CD4-positive, alpha-beta T cell treated with Interleukin-17A for 1 hour (primary cell): ENCODE measurements at regions not wholly inside any gene's neighbourhood (a gene's known extent, or its start where the extent isn't known, plus 50 kb on each side); places are given as distances from the start of the nearest gene placed in this dataset.

Source experiments
- DNase-seq: peaks from one replicate; pipeline ENCODE4 v3.0.0-alpha.2; 2020

DNA sequence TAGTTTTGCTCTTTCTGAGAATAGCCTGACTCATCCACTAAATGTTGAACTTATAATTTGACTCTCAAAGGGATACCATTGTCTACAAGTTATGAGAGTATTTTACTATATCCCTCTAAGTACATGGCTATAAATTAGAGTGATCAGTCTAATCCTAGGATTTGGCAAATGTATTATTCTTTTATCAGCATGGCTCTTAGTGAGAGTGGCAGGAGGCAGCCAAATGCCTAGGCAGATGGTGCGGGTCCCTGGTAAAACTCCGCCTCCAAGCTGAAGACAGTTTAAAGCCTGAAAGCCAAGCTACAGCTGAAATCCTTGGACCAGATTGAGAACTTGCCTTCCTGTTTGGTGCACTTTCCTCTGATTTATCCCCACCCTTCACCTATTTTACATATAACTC lies 631.8 kb downstream of the SQOR start:
- no peak for DNase-seq

DNA sequence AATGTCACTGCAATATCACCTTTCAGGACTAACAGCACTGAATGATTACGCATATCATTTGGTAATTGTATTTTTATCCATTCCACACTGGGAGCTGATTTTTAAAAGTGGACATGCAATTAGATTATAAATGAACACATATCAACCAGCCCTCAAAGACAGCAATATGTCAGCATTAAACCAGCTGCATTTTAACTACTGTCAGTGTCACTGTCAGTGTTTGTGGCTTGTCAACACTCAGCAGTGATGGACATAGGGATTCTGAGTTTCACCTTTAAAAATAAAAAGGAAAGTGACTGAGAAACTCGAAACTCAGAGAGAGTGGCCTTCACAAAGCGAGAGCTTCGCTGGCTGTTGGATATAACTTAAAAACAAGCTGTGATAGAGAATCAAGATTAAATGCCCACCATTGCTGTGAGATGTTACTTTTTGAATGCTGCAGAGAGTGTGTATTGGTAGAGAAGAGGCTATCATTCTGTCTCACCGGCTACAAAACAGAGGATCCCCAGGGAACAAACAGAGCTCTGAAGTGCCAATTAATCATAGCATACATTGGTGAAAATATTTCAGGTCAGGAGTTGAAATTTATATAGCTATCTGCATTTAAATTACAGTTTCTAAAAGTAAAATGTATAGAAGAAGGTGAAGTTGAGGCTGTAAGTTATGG lies 635.8 kb downstream of the SQOR start:
- no peak for DNase-seq

DNA sequence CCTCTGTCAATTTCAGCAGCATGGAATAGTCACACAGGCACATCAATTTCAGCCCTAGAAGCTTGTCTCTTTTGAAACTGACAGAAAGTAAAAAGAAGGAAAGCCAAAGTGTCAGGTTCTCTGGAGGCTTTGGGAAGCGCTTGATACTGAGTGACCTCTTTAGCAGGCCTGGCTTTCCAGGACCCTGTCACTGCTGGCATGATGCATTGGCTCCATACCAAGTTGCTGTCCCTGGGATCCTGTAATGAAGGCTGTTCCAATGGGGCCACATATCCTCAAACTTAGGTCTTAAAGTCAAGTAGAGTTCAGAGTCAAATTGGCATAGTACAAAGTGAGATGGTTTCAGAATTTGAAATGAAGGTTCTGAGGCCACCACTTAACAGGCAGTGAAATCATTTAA lies 640.9 kb downstream of the SQOR start:
- DNase-seq, result no peak

DNA sequence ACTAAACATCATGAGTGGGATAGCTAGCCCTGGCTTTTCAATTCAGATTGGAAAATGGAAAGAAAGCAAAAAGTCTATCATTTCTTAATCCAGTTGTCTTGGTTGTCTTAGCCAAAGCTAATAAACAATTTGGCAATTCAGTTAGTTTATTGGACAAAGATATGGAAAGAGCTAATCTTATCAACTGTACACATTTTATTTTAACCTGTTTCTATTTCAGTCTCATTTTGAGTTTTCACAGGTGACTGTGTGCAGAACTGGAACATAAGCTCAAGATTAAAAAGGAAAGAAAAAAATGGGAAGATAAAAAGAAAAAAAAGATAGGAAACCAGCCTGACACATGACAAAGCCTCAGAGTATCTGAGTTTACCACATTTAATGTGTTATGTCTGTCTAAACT lies 642.6 kb downstream of the SQOR start:
- no peak for DNase-seq

DNA sequence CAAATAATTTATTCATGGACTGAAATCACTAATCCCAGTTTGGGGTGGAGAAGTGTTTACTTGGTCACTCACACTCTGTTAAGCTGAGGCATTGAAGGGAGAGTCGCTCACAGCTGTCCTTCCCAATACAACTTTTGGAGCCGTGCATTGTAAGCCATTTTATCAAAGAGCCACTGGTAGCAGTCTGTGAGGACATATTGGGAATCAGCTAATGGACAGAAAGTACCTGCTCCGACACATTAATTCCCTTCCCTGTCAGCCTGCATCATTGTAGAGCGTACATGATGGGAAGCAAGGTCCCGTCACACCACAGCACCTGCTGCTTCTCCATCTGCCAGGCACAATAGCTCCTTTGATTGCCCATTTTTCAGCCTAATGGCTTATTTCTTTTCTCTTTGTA lies 643.2 kb downstream of the SQOR start:
- DNase-seq, result no peak

DNA sequence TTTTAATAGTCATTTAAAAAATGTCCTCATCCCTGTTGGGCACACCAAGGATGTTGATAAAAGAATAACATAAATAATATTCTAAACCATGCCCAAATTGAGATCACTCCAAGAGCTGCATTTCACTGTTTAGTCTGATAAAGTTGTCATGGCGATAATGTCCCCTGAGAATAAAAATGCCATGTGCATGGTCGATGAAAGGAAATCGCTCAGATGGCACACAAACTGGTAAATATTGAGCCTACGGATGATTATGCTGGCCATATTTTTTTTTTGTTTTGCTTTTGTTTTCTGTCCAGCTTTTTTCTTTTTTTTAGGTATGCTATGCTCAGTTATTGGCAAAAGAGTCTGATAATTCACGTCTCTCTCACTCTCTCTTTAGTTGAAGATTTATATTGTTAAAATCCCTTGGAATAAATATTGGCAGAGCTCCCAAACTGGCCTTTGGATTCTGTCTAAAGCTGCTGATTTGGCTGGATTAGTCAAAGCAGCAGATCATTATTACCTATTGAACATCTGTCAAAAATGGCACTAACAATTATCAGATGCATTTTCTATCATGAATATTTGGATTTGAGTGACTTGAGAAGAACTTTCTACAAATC lies 643.8 kb downstream of the SQOR start:
- no peak for DNase-seq

DNA sequence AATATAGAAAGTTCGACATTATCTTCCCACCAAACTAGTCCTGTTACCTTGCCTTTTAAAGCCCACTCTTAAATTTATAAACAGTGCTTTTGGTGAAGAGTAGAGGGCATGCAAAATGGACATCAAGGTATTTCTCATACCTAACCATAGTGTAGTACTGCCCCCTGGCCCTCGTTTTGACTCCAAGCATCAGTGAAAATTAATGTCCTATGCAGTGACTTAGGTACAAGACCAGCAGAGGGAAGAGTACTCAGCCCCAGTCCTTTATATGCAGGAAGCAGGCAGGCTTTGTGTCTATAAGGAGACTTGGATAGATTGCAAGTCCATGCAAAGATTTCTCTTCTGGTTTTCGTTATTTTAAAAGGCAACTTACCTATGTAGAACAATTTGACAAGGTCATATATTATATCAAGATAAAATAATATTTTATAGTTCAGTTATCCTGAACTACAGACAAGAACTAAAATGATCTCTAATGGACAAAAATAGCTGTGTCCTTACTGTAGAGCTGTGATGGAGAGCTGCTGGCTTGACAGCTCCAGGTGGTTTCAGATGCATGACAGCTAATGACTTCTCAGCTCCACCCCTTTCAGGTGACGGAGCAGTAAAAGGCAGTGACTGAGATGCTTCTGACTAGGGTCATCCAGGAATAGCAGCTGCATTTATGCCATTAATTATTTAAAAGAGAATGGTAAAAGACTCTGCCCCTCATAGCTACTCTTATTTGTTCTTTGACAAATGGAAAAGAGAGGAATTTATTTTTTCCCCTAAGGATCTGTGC lies 646.1 kb downstream of the SQOR start:
- no peak for DNase-seq

DNA sequence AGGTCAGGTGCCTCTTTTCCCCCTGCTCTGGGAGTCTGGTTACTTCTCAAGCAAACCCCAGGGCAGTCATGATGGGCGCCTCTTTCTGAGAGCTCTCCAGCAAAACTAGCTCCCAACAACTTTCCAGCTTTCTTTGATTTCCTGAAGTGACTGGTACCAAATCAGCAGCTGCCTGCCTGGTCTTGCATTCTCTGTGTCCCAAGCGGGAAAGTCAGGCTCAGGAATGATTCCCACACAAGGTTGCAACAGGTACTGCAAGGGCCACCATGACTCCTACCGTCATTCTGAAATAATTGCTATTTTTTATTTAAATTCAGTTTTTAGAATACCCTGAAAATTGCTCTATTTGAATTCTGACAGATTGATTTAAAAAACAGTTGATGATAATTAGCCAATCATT lies 658.7 kb downstream of the SQOR start:
- no peak for DNase-seq

DNA sequence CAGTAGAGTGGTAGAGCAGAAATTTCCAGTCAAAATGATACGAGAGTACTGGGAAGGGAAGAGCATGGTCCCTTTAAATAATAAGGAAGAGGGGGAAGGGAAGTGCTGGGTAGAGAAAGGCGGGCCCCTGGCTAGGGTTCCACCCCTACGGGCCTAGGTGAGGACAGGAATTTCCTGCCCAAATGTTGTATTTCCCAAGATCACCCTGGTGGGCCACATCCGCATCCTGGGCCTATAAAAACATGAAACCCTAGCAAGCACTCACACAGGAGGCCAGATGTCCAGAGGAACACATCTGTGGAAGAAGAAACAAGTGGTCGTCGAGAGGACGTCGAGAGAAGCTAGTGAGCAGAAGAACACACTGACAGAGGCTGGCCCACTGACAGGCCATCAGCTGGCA lies 661.2 kb downstream of the SQOR start:
- no peak for DNase-seq

DNA sequence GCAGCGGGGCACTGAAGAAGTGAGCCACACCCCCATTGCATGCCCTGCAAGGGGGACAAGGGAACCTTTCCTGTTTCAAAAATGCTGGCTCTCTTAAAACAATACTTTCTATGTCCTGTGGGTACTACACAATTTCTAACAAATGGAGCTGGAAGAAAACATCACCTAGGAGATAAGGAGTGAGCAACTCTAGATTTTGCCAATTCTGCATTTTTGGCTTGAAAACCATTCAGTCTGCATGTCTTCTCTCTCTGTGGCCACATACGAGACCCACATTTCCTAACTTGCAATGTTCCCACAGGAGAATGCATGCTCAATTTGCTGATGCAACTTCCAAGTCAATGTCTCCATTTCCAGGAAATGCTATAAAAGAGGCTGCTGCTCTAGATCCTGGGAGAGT lies 662.0 kb downstream of the SQOR start:
- DNase-seq, result no peak

DNA sequence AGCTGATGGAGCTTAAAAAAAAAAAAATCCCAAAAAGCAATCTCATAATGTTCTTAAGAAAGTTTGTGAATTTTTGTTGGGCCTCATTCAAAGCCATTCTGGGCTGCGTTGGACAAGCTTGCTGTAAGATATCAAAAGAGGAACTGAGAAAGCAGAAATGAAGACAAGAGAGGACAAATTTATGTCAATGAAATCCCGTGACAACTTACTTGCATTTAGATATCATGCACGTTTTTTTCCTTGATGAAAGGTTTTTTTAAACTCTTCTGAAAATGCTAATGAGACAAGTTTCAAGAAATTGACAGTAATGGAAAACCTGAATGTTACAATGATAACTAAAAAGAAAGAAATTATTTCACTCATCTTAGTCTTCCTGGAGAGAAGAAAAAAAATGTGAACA lies 662.9 kb downstream of the SQOR start:
- DNase-seq, result no peak

DNA sequence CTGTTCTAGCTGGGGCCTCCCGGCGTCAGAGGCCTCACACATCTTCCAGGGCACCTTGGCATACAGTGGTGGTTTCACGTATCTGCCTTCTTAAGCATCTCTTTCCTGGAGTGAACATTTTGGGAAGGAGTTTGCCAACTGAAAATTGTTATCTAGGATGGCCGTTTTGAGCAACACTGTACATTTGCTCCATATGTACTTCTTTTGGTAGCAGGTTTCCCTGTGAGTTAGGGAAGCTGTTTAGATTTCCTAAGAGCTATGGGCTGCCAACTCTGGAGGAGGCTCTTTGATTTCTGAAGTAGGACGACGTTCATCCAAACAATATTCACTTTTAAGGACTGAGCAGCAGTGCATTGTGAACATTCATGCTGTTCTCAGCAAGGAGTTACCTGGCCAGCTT lies 665.9 kb downstream of the SQOR start:
- no peak for DNase-seq

DNA sequence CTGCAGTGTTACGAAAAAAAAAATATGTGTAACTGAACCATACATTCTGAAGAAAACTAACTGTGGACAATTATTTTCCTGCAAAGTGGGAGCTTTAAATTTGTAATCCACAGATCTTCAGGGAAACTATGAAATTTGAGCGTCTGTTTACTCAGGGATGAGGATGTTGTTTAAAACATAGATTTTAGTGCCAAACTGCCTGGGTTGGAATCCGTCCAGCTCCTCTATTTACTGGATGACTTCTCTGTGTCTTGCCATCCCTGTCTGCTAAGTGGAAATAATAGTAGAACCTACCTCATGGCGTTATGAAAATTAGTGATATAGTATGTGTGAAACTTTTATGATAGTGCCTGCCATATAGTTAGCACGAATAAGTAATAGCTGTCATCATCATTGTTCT lies 666.5 kb downstream of the SQOR start:
- DNase-seq, result no peak

DNA sequence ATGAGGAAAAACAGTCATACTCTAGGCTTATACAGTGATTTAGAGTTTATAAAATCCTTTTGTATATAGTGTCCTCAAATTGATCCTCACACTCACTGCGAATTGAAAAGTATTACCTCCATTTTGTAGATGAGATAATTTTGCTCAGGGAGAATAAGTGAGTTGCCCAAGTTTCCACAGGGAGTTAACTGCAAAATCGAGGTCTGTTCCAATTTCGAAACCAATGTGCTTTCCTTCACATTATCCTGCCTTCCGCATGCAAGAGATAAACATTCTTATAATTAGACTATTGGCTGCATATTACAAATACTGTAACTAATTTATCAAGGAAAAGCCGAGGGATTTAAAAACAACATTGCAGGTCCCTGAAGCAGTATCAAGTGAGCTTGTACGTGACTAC lies 667.0 kb downstream of the SQOR start:
- no peak for DNase-seq

DNA sequence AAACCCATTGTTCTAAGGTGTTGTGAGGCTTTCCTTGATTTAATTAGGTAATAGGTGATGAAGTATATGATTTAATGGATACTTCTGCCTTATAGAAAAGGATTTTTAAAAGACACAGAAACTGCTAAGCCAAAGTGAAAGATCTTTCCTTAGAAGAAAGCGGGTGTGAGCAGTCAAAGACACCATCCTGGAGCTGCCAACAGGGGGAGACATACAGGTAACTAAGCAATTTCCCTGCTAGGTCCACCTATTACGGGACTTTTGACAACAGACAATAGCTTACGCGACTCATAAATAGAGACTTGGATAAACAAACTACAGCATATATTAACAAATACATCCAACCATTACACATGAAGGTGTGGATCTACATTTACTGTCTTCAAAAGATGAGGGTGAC lies 669.5 kb downstream of the SQOR start:
- no peak for DNase-seq

DNA sequence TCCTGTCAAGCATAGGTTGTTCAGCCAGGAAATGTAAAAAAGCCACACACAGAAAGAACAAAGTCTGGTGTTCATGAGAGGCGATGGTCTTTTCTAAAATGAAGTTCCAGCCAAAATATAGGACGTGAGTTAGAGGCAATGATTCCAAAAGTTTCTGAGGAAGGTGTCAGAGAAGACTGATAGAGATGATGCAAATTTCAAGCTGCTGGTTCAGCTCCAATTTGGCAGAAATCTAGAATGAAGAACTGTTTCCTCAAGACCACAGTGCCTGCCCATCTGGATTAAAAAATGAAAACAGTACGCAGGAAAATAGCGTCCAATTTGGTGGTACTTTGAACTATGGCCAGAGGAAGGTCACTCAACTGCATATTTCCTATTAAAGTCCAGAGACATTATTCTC lies 672.9 kb downstream of the SQOR start:
- no peak for DNase-seq

DNA sequence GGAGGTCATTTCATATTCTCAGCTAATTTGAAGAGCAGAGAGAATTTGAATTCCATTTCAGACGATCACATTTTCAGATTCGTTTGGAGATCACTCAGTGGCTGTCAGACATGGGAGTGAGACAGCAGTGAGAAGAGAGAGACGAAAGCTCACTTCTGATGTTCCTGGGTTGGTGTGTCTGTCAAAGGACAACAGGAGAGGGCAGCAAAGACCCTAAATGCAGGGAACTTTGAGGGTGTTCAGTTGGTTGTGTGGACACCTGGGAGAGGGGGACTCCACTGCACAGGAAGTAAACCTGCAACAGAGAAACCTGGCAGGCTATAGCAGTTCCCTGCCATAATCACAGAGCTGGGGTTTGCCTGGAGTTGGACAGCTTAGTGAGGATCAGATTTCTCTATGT lies 675.1 kb downstream of the SQOR start:
- DNase-seq, result no peak

DNA sequence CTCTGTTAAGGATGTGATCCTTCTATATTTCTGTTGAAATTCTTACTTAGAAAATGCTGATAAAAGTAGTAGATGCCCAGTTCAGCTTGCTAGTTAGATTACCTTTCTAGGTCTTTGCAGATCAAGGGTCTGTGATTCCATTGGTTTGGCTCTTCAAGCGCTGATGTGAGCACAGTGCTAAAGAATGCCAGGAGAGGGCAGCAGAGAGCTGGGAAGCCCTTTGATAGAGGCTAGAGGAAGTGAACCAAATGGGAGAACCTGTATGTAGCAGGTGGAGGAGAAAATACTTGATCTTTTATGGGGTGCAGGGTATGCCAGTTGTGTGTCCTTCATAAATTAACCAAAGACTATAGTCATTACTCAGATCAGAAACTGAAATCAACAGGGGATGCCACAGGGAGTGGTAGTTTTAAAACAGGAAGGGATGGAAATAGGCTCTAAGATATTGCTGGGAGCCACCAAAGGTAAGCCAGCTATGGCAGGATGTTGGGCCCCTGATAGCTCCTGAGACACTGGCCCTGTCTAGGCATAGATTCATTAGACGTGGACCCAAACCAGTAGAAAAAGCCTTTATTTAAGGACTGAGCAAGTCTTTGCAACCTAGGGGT lies 677.4 kb downstream of the SQOR start:
- peak; percentile 50 for DNase-seq

DNA sequence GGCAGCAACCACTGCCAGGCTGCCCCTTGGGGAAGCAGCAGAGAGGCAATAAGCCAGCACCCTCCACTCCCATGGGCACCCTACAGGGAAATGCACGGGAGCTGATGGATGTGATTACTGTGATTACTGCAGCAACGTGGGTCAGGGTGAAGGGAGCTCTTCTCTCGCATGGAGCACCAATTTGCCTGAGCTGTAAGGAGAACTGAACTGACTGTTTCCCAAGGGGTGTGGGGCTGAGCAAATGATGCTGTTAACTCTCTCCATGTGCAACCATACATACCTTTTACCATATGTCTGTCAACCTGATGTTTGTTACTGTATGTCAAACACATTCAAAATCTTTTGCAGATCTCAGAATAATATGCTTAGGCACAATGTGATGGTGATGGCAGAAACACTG lies 680.6 kb downstream of the SQOR start:
- DNase-seq, result no peak

DNA sequence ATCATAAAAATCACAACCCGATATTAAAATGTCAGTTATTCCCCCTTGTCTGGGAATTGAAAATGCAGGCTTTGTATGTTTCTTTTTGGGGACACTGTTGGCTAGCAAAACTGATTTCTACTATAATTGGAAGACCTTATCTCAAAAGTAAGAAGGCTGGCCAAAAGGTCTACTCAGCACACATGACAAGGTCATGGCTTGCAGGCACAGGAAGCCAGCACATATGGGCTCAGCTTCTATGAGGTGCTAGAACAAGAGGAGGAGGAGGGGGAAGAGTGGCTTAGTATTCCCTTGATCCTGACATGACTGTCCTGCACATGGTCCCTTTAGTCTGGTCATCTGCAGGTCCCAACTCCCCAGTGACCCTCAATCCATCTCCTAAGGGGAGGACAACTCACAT lies 681.2 kb downstream of the SQOR start:
- DNase-seq, result no peak

DNA sequence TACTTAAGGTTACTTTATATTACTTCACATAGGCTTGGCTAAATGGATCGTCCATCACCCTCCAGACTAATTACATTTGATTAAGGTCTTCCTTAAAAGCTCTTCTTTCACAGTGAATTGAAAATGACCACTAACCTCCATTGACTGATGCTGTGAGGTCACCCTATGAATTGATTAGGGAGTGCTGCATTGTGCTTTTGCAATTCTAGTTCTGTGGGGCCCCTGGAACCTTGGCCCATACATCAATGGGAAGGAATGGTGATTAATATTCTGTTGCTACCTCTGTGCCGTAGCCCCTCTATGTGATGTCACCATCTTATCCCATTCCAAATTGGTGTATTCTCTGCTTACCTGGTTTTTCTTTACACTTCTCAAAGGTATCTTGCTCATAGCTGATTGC lies 682.2 kb downstream of the SQOR start:
- no peak for DNase-seq

DNA sequence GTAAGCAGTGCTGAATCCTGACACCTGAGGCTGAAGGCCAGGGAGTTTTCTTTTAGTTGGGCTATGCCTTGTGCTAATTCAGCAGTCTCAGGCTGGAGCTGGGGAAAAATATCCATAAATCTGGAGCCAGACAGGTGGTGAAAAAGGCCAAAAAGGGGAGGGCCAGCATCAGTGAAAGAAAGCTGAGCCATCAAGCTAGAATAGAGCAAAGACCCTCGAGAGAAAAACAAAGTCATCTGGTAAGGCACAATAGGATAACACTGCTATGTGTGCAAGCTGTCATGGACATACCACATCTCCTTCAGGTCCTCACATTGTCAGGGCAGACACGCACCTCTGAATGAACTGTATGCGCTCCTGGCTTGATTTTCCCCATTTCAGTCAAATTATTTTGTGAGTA lies 687.9 kb downstream of the SQOR start:
- no peak for DNase-seq

DNA sequence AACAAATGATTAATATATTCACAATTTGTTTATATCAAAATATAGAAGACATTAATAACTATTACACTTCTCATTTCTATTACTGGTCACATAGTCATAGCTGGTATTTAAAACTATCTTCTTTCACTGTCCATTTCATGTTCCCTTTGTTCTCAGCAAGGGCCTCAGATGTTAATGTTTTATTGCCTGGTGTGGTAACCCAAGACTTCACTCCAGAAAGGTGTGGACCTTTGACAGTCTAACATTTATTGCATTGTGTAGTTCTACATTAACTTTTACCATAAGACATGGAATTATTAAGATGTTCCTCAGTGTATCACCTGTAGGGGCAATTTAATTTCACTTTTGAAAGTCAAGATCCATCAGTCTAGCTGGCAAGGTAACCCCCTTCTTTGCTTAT lies 691.3 kb downstream of the SQOR start:
- DNase-seq, result no peak

DNA sequence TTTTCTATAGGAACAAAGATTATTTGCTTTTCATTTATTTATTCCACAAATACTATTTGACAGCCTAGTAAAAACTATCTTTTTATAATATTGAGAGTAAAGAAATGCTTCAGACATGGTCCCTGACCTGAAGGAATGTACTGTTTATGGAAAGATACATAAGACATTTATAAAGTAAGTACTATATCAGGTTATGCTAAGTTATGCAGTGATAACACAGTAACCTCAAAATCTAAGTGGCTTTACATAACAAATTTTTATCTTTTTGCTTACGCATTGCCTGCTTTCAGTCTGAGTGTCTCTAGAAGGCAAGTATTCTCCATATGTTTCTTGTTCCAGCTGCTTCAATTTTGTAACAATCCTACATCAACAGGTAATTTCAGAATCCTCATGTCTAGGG lies 694.0 kb downstream of the SQOR start:
- no peak for DNase-seq
